Transverse colon (tissue), 4 donors: ENCODE measurements at regions not wholly inside any gene's neighbourhood (a gene's known extent, or its start where the extent isn't known, plus 50 kb on each side); places are given as distances from the start of the nearest gene placed in this dataset.

ENCODE experiments used
- CTCF ChIP-seq, 5 experiments: fragments of 200-600 bp in 3 of 5; fragments of 450-650 bp in 2 of 5; sonication (generic) in 3 of 5; IDR thresholded peaks; 1 replicate in 2 of 5; 2 replicates in 3 of 5; pipeline ENCODE4 v1.5.1; 2016 to 2017; ENCODE audit warnings: antibody characterized with exemption in 5 of 5, inconsistent platforms in 3 of 5, mild to moderate bottlenecking in 2 of 5, moderate library complexity in 1 of 5
- EP300 ChIP-seq: sonication (generic); formaldehyde crosslinking; IDR thresholded peaks from one replicate; pipeline ENCODE4 v1.6.1; 2017; ENCODE audit warnings: antibody characterized with exemption, low read depth
- POLR2A ChIP-seq: fragments of 450-650 bp; IDR thresholded peaks from one replicate; pipeline ENCODE4 v1.6.1; 2016; ENCODE audit warnings: antibody characterized with exemption, mild to moderate bottlenecking, moderate library complexity
- POLR2AphosphoS5 ChIP-seq, 3 donors: sonication (generic); formaldehyde crosslinking; IDR thresholded peaks; one replicate each; pipeline ENCODE4 v1.6.1; 2016; ENCODE audit warnings: antibody characterized with exemption in 3 of 3

GRCh38 chr10:78176320-78177317, 143.0 kb downstream of the RPS24 start:
- TF ChIP-seq CTCF (IDR thresholded peaks at IDR 0.05) (no peak), POLR2A (no peak), POLR2AphosphoS5 (IDR thresholded peaks at IDR 0.05) (no peak), EP300 (no peak)
